HG02973 (cell line): ENCODE measurements at regions not wholly inside any gene's neighbourhood (a gene's known extent, or its start where the extent isn't known, plus 50 kb on each side); places are given as distances from the start of the nearest gene placed in this dataset.
"Not testable (repeated sequence)": the region's sequence is repeated elsewhere in the genome, so short reads cannot be mapped to it uniquely, and the experiment has no call there.

ENCODE experiments used
- ATAC-seq: cut with Tn5 transposase; IDR thresholded peaks from one replicate; pipeline ENCODE4 v1.9.1; 2021; ENCODE audit warnings: moderate library complexity; ENCODE audit not compliant: unreplicated experiment

- not testable (repeated sequence) for ATAC-seq
Observed at GRCh38 chr6:166846446-166847142, 109.8 kb downstream of the RNASET2 start.

- ATAC-seq, result no peak
Observed at GRCh38 chr6:166842607-166843006, 113.7 kb downstream of the RNASET2 start.

- no peak for ATAC-seq
Observed at GRCh38 chr6:166841216-166841615, 115.1 kb downstream of the RNASET2 start.

GRCh38 chr6:166839569-166839968, 116.8 kb downstream of the RNASET2 start:
- ATAC-seq, result no peak

- no peak for ATAC-seq
Observed at GRCh38 chr6:166838987-166839386, 117.4 kb downstream of the RNASET2 start.

GRCh38 chr6:166836785-166837718, 119.3 kb downstream of the RNASET2 start:
- no peak for ATAC-seq

- ATAC-seq, result no peak
Observed at GRCh38 chr6:166834049-166834448, 122.3 kb downstream of the RNASET2 start.

GRCh38 chr6:166830891-166831363, 125.4 kb downstream of the RNASET2 start:
- peak; percentile 19 for ATAC-seq

- peak; percentile 93 for ATAC-seq
Observed at GRCh38 chr6:166830185-166830890, 126.0 kb downstream of the RNASET2 start.

- no peak for ATAC-seq
Observed at GRCh38 chr6:166826264-166826663, 130.1 kb downstream of the RNASET2 start.

- ATAC-seq, result no peak
Observed at GRCh38 chr6:166825553-166826145, 130.7 kb downstream of the RNASET2 start.

GRCh38 chr6:166824880-166825250, 131.5 kb downstream of the RNASET2 start:
- no peak for ATAC-seq

- ATAC-seq, result no peak
Observed at GRCh38 chr6:166824146-166824879, 132.0 kb downstream of the RNASET2 start.

GRCh38 chr6:166822609-166823008, 133.7 kb downstream of the RNASET2 start:
- ATAC-seq, result no peak

- no peak for ATAC-seq
Observed at GRCh38 chr6:166820483-166820882, 135.9 kb downstream of the RNASET2 start.

- no peak for ATAC-seq
Observed at GRCh38 chr6:166820070-166820469, 136.3 kb downstream of the RNASET2 start.

- ATAC-seq, result no peak
Observed at GRCh38 chr6:166815629-166816028, 140.7 kb downstream of the RNASET2 start.

GRCh38 chr6:166814390-166814789, 142.0 kb downstream of the RNASET2 start:
- ATAC-seq, result no peak

GRCh38 chr6:166813461-166813860, 142.9 kb downstream of the RNASET2 start:
- ATAC-seq, result no peak

GRCh38 chr6:166810864-166811263, 145.5 kb downstream of the RNASET2 start:
- no peak for ATAC-seq
